BE2C (cell line): ENCODE measurements at regions not wholly inside any gene's neighbourhood (a gene's known extent, or its start where the extent isn't known, plus 50 kb on each side); places are given as distances from the start of the nearest gene placed in this dataset.

Experiments
- DNase-seq: peaks from one replicate; pipeline ENCODE4 v3.0.0-alpha.2; 2020
- H3K27me3 ChIP-seq: fragments of 250-450 bp; sonication (Bioruptor Pico); 2 replicates; pipeline ENCODE4 v1.5.1; 2020; ENCODE audit warnings: mild to moderate bottlenecking
- H3K36me3 ChIP-seq: fragments of 250-450 bp; sonication (Bioruptor Pico); 2 replicates; pipeline ENCODE4 v1.5.1; 2020; ENCODE audit warnings: mild to moderate bottlenecking
- H3K4me1 ChIP-seq: fragments of 250-450 bp; sonication (Bioruptor Pico); 2 replicates; pipeline ENCODE4 v1.5.1; 2020
- H3K4me3 ChIP-seq: 2 replicates; pipeline ENCODE4 v1.5.1; 2011; ENCODE audit warnings: low read depth, low read length
- H3K9me3 ChIP-seq: fragments of 250-450 bp; sonication (Bioruptor Pico); 2 replicates; pipeline ENCODE4 v1.5.1; 2020
- TF ChIP-seq, protein P1 (sequence below): IDR thresholded peaks from 2 replicates; pipeline ENCODE4 v1.5.1; 2012; ENCODE audit warnings: mild to moderate bottlenecking, low read depth, low read length

DNA sequence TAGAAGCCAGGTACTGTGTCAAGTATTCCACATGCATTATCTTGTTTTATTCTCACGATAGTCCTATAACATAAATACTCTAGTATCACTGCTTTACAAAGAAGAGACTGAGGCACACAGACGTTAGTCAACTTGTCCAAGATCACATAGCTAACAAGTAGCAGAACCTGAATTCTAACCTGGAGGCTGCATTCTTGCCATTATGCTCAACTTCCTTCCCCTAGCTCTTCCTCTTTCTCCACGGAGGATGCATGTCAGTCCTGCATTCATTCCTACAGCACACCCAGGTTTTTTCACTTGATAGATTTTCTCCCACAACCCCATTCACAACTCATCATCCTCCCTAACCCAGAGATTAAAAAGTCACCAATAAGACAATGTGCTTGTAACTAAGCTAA is 388.5 kb upstream of the NFE2L3 start:
- Histone ChIP-seq H3K9me3 (no peaks in the 10 kb centered on the region), H3K4me3 (no peak overlapping the region), H3K36me3 (no peaks in the 10 kb centered on the region; the same call in 1 of the 2 replicates), H3K27me3 (no peaks in the 10 kb centered on the region), H3K4me1 (no peaks in the 10 kb centered on the region)
- TF ChIP-seq, protein P1, sequence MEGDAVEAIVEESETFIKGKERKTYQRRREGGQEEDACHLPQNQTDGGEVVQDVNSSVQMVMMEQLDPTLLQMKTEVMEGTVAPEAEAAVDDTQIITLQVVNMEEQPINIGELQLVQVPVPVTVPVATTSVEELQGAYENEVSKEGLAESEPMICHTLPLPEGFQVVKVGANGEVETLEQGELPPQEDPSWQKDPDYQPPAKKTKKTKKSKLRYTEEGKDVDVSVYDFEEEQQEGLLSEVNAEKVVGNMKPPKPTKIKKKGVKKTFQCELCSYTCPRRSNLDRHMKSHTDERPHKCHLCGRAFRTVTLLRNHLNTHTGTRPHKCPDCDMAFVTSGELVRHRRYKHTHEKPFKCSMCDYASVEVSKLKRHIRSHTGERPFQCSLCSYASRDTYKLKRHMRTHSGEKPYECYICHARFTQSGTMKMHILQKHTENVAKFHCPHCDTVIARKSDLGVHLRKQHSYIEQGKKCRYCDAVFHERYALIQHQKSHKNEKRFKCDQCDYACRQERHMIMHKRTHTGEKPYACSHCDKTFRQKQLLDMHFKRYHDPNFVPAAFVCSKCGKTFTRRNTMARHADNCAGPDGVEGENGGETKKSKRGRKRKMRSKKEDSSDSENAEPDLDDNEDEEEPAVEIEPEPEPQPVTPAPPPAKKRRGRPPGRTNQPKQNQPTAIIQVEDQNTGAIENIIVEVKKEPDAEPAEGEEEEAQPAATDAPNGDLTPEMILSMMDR: no peak
- no peak for DNase-seq

DNA sequence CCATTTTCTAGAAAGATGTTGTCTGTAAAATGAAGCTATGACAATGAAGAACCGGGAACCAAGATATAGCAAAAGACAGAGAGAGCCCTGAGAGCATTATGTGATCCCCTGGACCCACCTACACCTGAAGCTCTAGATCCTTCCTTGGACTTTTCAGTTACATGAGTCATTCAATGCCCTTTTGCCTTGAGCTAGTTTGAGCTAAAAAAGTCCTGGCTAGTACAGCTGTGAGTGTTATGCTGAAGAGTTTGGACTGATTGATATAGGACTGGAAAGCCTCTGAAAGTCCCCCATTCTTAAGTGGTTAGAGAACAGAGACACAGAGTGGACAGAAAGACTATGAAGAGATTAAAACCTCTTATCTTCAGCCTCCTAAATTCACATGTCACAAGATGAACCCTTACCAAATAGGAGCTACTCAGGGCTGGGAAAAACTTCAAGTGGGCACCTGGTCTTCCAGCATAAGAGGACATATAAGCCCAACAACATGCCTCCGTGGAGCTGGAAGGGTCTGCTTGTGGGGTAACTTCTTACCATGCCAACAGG is 386.8 kb upstream of the NFE2L3 start:
- TF ChIP-seq, protein P1: no peak
- Histone ChIP-seq H3K27me3 (no peaks in the 10 kb centered on the region; the same call in 1 of the 2 replicates), H3K4me3 (no peak overlapping the region), H3K36me3 (no peaks in the 10 kb centered on the region), H3K4me1 (no peaks in the 10 kb centered on the region), H3K9me3 (no peaks in the 10 kb centered on the region)
- no peak for DNase-seq

DNA sequence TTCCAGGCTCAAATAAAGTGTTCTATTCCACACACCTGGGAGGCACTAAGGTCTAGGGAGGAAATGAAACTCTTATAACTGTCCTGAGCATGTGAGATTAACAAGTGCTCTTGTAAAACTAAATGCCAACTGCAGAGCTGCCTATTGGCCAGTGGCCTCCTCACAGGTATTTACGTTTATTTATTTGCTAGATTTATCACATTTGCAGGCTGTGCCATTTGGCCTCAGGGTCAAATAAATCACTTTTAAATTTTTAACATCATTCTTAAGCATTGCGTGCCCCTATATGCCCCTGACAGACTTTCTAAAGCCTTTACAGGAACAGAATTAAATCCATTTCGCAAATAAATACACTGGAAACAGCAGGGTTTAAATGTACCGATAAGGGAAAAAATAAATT is 381.8 kb upstream of the NFE2L3 start:
- Histone ChIP-seq H3K36me3 (no peaks in the 10 kb centered on the region), H3K9me3 (no peaks in the 10 kb centered on the region; the same call in 1 of the 2 replicates), H3K27me3 (no peaks in the 10 kb centered on the region; the same call in 1 of the 2 replicates), H3K4me1 (peaks cover 4% of the 10 kb centered on the region), H3K4me3 (no peak overlapping the region)
- no peak for DNase-seq
- TF ChIP-seq, protein P1: no peak

DNA sequence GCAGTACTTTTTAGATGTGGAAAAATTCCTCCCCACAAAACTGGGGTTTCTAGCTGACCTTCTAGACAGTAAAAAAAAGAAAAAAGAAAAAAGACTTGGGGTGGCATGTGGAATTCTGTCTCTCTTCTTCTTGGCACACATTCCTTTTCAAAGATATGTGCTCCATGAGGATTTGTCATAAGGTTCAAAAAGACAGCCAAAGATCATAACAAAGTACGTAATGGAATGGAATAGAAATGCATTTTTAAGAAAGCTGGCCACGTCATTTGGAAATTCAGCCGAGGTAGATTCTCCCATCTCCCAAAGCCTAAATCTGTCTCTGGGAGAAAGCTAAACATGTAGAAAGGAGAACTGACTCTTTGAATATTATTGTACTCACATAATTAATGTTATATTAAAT is 381.3 kb upstream of the NFE2L3 start:
- H3K4me1 ChIP-seq: peaks cover 4% of the 10 kb centered on the region
- H3K9me3 ChIP-seq: no peaks in the 10 kb centered on the region; the same call in 1 of the 2 replicates
- DNase-seq: no peak
- H3K36me3 ChIP-seq: no peaks in the 10 kb centered on the region
- H3K4me3 ChIP-seq: no peak overlapping the region
- H3K27me3 ChIP-seq: no peaks in the 10 kb centered on the region; the same call in 1 of the 2 replicates
- TF ChIP-seq, protein P1: no peak

DNA sequence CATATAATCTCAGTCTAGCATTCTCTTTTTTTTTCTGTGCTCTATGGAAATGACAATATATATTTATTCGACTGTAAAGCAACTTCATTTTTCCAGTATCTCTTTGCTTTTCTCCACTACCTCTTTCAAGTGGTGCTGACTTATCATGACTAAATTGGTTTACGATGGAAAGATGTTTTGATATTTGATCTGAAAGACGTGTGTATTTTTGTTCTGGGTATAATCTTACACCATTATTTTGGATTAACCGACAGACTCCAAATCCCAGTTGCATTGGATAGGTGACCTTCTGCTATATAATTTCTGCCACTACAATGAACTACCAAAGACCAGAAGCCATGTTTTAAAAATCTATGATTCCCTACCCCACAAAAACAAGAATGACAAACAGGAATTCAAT is 380.5 kb upstream of the NFE2L3 start:
- TF ChIP-seq, protein P1: no peak
- Histone ChIP-seq H3K36me3 (no peaks in the 10 kb centered on the region), H3K9me3 (no peaks in the 10 kb centered on the region; the same call in 1 of the 2 replicates), H3K4me1 (peaks cover 4% of the 10 kb centered on the region), H3K27me3 (no peaks in the 10 kb centered on the region; the same call in 1 of the 2 replicates), H3K4me3 (no peak overlapping the region)
- no peak for DNase-seq

DNA sequence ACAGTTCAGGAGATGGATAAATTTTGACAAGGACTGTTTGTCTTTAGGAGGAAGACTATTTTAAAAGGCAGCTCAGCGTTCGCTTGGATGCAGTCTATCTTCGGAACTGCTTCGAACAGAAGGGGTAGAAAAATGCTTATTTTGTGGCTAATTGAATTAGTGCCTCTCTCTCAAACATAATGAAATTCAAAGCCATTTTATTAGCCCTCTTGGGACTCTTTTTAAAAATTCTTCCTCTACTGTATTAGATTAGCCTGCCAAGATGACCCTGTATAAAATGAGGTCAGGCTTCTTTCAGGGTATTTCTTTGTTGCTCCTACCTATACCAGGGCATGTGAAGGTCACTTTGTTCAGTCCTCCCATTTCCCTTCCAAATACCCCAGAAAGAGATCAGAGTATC is 379.2 kb upstream of the NFE2L3 start:
- Histone ChIP-seq H3K36me3 (no peaks in the 10 kb centered on the region), H3K4me3 (no peak overlapping the region), H3K9me3 (no peaks in the 10 kb centered on the region; the same call in 1 of the 2 replicates), H3K4me1 (peaks cover 7% of the 10 kb centered on the region), H3K27me3 (no peaks in the 10 kb centered on the region; the same call in 1 of the 2 replicates)
- TF ChIP-seq, protein P1: no peak
- no peak for DNase-seq
